IMR-90 (cell line): ENCODE measurements at regions not wholly inside any gene's neighbourhood (a gene's known extent, or its start where the extent isn't known, plus 50 kb on each side); places are given as distances from the start of the nearest gene placed in this dataset.

Source experiments
- ATAC-seq: fragments of 200-7000 bp; cut with Tn5 transposase; 2 replicates; pipeline ENCODE4 v1.9.1; 2020; ENCODE audit warnings: low read depth, mild to moderate bottlenecking, moderate library complexity
- BruUV-seq: library from RNA; stranded (reverse); fragments of 400-500 nt; replicated peaks from 2 replicates; lab custom pipeline; 2021; lab: Mats Ljungman, UMichigan
- CTCF ChIA-PET: fragments of 300-600 bp; formaldehyde crosslinking; extraction: SDS; loops from one replicate; lab custom pipeline; 2021; ENCODE audit warnings: antibody characterized with exemption; lab: Yijun Ruan, JAX
- POLR2A ChIA-PET: fragments of 300-600 bp; sonication (Branson Sonifier 250); formaldehyde crosslinking; loops from one replicate; lab custom pipeline; 2022; ENCODE audit warnings: antibody characterized with exemption; ENCODE audit not compliant: unreplicated experiment; lab: Charles Lee
- DNase-seq: peaks from one replicate; pipeline ENCODE4 v3.0.0; 2013
- H2AFZ ChIP-seq: replicated peaks from 2 replicates; pipeline ENCODE3; 2013; ENCODE audit warnings: low read length, mild to moderate bottlenecking; ENCODE audit not compliant: poor library complexity
- H2AK5ac ChIP-seq: 2 replicates; pipeline ENCODE4 v1.6.1; 2013; ENCODE audit warnings: low read depth, low read length, inconsistent platforms
- H2AK9ac ChIP-seq: replicated peaks from 2 replicates; pipeline ENCODE3; 2013; ENCODE audit warnings: mild to moderate bottlenecking, low read depth, low read length, moderate library complexity; ENCODE audit not compliant: poor library complexity
- H2BK120ac ChIP-seq: 2 replicates; pipeline ENCODE4 v1.6.1; 2013; ENCODE audit warnings: low read depth, low read length, inconsistent platforms
- H2BK15ac ChIP-seq: 3 replicates; pipeline ENCODE4 v1.6.1; 2013; ENCODE audit warnings: low read depth, low read length, inconsistent platforms
- H2BK20ac ChIP-seq: 2 replicates; pipeline ENCODE4 v1.6.1; 2013; ENCODE audit warnings: low read depth, mild to moderate bottlenecking, inconsistent platforms, low read length, moderate library complexity
- H2BK5ac ChIP-seq: 2 replicates; pipeline ENCODE4 v1.6.1; 2013; ENCODE audit warnings: mild to moderate bottlenecking, low read depth, low read length, inconsistent platforms; ENCODE audit not compliant: poor library complexity, severe bottlenecking
- H3K14ac ChIP-seq: replicated peaks from 2 replicates; pipeline ENCODE4 v1.6.1; 2013; ENCODE audit warnings: low read depth, low read length, inconsistent platforms
- H3K18ac ChIP-seq: 2 replicates; pipeline ENCODE4 v1.6.1; 2013; ENCODE audit warnings: low read depth, low read length, control low read depth
- H3K23ac ChIP-seq: 2 replicates; pipeline ENCODE4 v1.6.1; 2013; ENCODE audit warnings: low read depth, low read length, inconsistent platforms
- H3K27ac ChIP-seq: 2 replicates; pipeline ENCODE4 v1.5.1; 2013; ENCODE audit warnings: mild to moderate bottlenecking, control low read depth, low read length; ENCODE audit not compliant: insufficient read depth
- H3K27me3 ChIP-seq: 2 replicates; pipeline ENCODE4 v1.6.1; 2013; ENCODE audit warnings: low read length; ENCODE audit not compliant: control insufficient read depth, insufficient read depth
- H3K36me3 ChIP-seq: 2 replicates; pipeline ENCODE4 v1.6.1; 2013; ENCODE audit warnings: low read length, mixed read lengths; ENCODE audit not compliant: control insufficient read depth, insufficient read depth
- H3K4ac ChIP-seq: 2 replicates; pipeline ENCODE4 v1.6.1; 2013; ENCODE audit warnings: low read depth, low read length, inconsistent platforms
- H3K4me1 ChIP-seq: 2 replicates; pipeline ENCODE4 v1.6.1; 2013; ENCODE audit warnings: low read length, mixed read lengths; ENCODE audit not compliant: control insufficient read depth, insufficient read depth
- H3K4me2 ChIP-seq: 2 replicates; pipeline ENCODE4 v1.6.1; 2013; ENCODE audit warnings: low read depth, mild to moderate bottlenecking, control low read depth, low read length, moderate library complexity
- H3K4me3 ChIP-seq: 2 replicates; pipeline ENCODE4 v1.5.1; 2013; ENCODE audit warnings: low read depth, mild to moderate bottlenecking, control low read depth, low read length, moderate library complexity; ENCODE audit not compliant: insufficient read depth
- H3K56ac ChIP-seq: 2 replicates; pipeline ENCODE4 v1.6.1; 2013; ENCODE audit warnings: low read length, inconsistent platforms; ENCODE audit not compliant: insufficient read depth; ENCODE audit errors: extremely low read depth
- H3K79me1 ChIP-seq, 2 experiments: 2 replicates each; pipeline ENCODE4 v1.6.1; 2013; ENCODE audit warnings: low read length in 2 of 2, inconsistent platforms in 1 of 2, low read depth in 1 of 2
- H3K9ac ChIP-seq: 2 replicates; pipeline ENCODE4 v1.6.1; 2013; ENCODE audit warnings: low read depth, low read length, control low read depth
- H3K9me1 ChIP-seq: 2 replicates; pipeline ENCODE4 v1.6.1; 2013; ENCODE audit warnings: low read length, inconsistent platforms; ENCODE audit not compliant: insufficient read depth
- H3K9me3 ChIP-seq: 2 replicates; pipeline ENCODE4 v1.6.1; 2013; ENCODE audit warnings: low read length; ENCODE audit not compliant: control insufficient read depth, insufficient read depth
- H4K20me1 ChIP-seq: 2 replicates; pipeline ENCODE4 v1.6.1; 2013; ENCODE audit warnings: low read length, inconsistent platforms; ENCODE audit not compliant: insufficient read depth
- H4K5ac ChIP-seq: 2 replicates; pipeline ENCODE4 v1.6.1; 2013; ENCODE audit warnings: mild to moderate bottlenecking, low read depth, low read length, control low read depth
- H4K8ac ChIP-seq, 2 experiments: 2 replicates each; pipeline ENCODE4 v1.6.1; 2013; ENCODE audit warnings: low read depth in 2 of 2, low read length in 2 of 2, control low read depth in 1 of 2, inconsistent platforms in 1 of 2
- H4K91ac ChIP-seq: 2 replicates; pipeline ENCODE4 v1.6.1; 2013; ENCODE audit warnings: low read depth, low read length, inconsistent platforms; ENCODE audit not compliant: insufficient read depth
- BHLHE40 ChIP-seq: fragments of 150-350 bp; IDR thresholded peaks from 2 replicates; pipeline ENCODE4 v1.6.1; 2016; ENCODE audit warnings: mild to moderate bottlenecking, low read depth, low read length
- CEBPB ChIP-seq: IDR thresholded peaks from 2 replicates; pipeline ENCODE4 v1.6.1; 2012; ENCODE audit warnings: low read depth, low read length, improper control_type of control experiment
- CHD1 ChIP-seq: IDR thresholded peaks from 2 replicates; pipeline ENCODE4 v1.6.1; 2012; ENCODE audit warnings: low read depth, low read length, improper control_type of control experiment
- MAFK ChIP-seq: IDR thresholded peaks from 2 replicates; pipeline ENCODE4 v1.6.1; 2012; ENCODE audit warnings: low read depth, low read length, improper control_type of control experiment
- MAZ ChIP-seq: IDR thresholded peaks from 2 replicates; pipeline ENCODE4 v1.6.1; 2012; ENCODE audit warnings: low read depth, mild to moderate bottlenecking, low read length, improper control_type of control experiment, moderate library complexity, borderline replicate concordance
- MXI1 ChIP-seq: IDR thresholded peaks from 2 replicates; pipeline ENCODE4 v1.6.1; 2012; ENCODE audit warnings: low read depth, mild to moderate bottlenecking, low read length, moderate library complexity, borderline replicate concordance
- RAD21 ChIP-seq: IDR thresholded peaks from 2 replicates; pipeline ENCODE4 v1.6.1; 2012; ENCODE audit warnings: low read length, improper control_type of control experiment
- RCOR1 ChIP-seq: IDR thresholded peaks from 2 replicates; pipeline ENCODE4 v1.6.1; 2012; ENCODE audit warnings: mild to moderate bottlenecking, low read length, improper control_type of control experiment; ENCODE audit not compliant: insufficient replicate concordance
- RFX5 ChIP-seq: IDR thresholded peaks from 2 replicates; pipeline ENCODE4 v1.8.0; 2012; ENCODE audit warnings: low read depth, mild to moderate bottlenecking, low read length, moderate library complexity
- SMC3 ChIP-seq: fragments of 150-350 bp; IDR thresholded peaks from 2 replicates; pipeline ENCODE4 v1.6.1; 2016; ENCODE audit warnings: low read depth, mild to moderate bottlenecking, antibody characterized with exemption, low read length, moderate library complexity
- dilution Hi-C: fragments of 300-500 bp; cut with HindIII; formaldehyde crosslinking; loops from one replicate; pipeline ENCODE4 v1.14.3; 2018; ENCODE audit warnings: low sequenced_read_pairs; ENCODE audit not compliant: unreplicated experiment
- in situ Hi-C: fragments of 300-500 bp; cut with MboI; formaldehyde crosslinking; loops from 3 replicates; pipeline ENCODE4 v1.14.3; 2019; ENCODE audit warnings: low sequenced_read_pairs, inconsistent platforms, mixed read lengths
- intact Hi-C: fragments of 100-400 bp; cut with micrococcal nuclease; formaldehyde crosslinking; loops from 2 replicates; pipeline ENCODE4 v1.10.0; 2022
- TF ChIP-seq, protein P1 (sequence below): fragments of 150-350 bp; IDR thresholded peaks from 2 replicates; pipeline ENCODE4 v1.6.1; 2017; ENCODE audit warnings: mild to moderate bottlenecking, antibody characterized with exemption, low read length, low read depth
- TF ChIP-seq, protein P2 (sequence below): conservative IDR thresholded peaks from 2 replicates; pipeline ENCODE4 v1.5.1; 2012; ENCODE audit warnings: mild to moderate bottlenecking, low read depth, low read length, improper control_type of control experiment
- TF ChIP-seq, protein P3 (sequence below): fragments of 150-350 bp; IDR thresholded peaks from 2 replicates; pipeline ENCODE4 v1.6.1; 2016; ENCODE audit warnings: low read depth, mild to moderate bottlenecking, low read length, moderate library complexity, borderline replicate concordance

DNA sequence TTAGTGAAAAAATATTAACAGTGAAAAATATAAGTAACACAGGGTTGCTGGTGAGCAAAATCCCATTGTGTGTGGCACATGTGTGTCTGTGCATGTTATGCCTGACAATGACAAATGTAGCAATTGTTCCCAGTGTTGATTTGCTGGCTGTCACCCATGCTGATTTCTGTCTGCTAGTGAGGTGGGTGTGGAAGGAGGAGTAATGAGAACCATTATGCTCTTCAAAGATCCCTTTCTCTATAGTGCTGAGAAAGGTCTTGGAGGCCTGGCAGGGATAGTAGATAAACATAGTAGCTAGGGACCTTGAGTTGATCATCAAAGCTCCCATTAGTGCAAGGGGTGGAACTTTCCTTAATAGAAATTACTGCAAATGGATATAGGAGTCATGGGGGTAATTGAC is 152.5 kb upstream of the CLINT1 start:
- Histone ChIP-seq H3K9me3 (no peaks in the 10 kb centered on the region), H3K23ac (no peak overlapping the region), H3K4me1 (no peaks in the 10 kb centered on the region), H3K27ac (no peak overlapping the region), H3K56ac (no peak overlapping the region), H2BK120ac (no peak overlapping the region), H2AFZ (no peak overlapping the region), H3K14ac (no peak overlapping the region), H3K27me3 (no peaks in the 10 kb centered on the region), H3K18ac (no peak overlapping the region), H2BK5ac (no peak overlapping the region), H3K79me1 (no peaks in the 10 kb centered on the region), H3K36me3 (no peaks in the 10 kb centered on the region), H4K20me1 (no peaks in the 10 kb centered on the region), H3K9me1 (no peaks in the 10 kb centered on the region), H3K9ac (no peak overlapping the region), H4K8ac (no peak overlapping the region), H2BK15ac (no peak overlapping the region), H2AK9ac (no peak overlapping the region), H3K4ac (no peak overlapping the region), H4K5ac (no peak overlapping the region), H3K4me2 (no peak overlapping the region), H4K91ac (no peak overlapping the region), H2BK20ac (no peak overlapping the region), H2AK5ac (no peak overlapping the region), H3K4me3 (no peak overlapping the region)
- no TSS peak for BruUV-seq
- intact Hi-C loops (no loop called here), in situ Hi-C loops (no loop called here), dilution Hi-C loops (loop anchor here (25.0 kb wide), 1 partner anchor 199 kb away; no protein-coding TSS in a partner anchor)
- CTCF ChIA-PET: interaction anchor here (0.5 kb wide), 1 partner anchor 63 kb away, joined by 3 read pairs; no protein-coding TSS in a partner anchor
- TF ChIP-seq, protein P1, sequence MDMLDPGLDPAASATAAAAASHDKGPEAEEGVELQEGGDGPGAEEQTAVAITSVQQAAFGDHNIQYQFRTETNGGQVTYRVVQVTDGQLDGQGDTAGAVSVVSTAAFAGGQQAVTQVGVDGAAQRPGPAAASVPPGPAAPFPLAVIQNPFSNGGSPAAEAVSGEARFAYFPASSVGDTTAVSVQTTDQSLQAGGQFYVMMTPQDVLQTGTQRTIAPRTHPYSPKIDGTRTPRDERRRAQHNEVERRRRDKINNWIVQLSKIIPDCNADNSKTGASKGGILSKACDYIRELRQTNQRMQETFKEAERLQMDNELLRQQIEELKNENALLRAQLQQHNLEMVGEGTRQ: no peak
- TF ChIP-seq, protein P2, sequence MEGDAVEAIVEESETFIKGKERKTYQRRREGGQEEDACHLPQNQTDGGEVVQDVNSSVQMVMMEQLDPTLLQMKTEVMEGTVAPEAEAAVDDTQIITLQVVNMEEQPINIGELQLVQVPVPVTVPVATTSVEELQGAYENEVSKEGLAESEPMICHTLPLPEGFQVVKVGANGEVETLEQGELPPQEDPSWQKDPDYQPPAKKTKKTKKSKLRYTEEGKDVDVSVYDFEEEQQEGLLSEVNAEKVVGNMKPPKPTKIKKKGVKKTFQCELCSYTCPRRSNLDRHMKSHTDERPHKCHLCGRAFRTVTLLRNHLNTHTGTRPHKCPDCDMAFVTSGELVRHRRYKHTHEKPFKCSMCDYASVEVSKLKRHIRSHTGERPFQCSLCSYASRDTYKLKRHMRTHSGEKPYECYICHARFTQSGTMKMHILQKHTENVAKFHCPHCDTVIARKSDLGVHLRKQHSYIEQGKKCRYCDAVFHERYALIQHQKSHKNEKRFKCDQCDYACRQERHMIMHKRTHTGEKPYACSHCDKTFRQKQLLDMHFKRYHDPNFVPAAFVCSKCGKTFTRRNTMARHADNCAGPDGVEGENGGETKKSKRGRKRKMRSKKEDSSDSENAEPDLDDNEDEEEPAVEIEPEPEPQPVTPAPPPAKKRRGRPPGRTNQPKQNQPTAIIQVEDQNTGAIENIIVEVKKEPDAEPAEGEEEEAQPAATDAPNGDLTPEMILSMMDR: no peak
- TF ChIP-seq SMC3 (no peak), MXI1 (no peak), RAD21 (no peak), MAZ (no peak), CEBPB (no peak), CHD1 (no peak), BHLHE40 (no peak), RCOR1 (no peak), RFX5 (no peak), MAFK (no peak)
- TF ChIP-seq, protein P3, sequence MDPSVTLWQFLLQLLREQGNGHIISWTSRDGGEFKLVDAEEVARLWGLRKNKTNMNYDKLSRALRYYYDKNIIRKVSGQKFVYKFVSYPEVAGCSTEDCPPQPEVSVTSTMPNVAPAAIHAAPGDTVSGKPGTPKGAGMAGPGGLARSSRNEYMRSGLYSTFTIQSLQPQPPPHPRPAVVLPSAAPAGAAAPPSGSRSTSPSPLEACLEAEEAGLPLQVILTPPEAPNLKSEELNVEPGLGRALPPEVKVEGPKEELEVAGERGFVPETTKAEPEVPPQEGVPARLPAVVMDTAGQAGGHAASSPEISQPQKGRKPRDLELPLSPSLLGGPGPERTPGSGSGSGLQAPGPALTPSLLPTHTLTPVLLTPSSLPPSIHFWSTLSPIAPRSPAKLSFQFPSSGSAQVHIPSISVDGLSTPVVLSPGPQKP: no peak
- POLR2A ChIA-PET: no interaction called here
- DNase-seq (no peak), ATAC-seq (no peak)
